ENCODE measurements at regions not wholly inside any gene's neighbourhood (a gene's known extent, or its start where the extent isn't known, plus 50 kb on each side); places are given as distances from the start of the nearest gene placed in this dataset.

DNA sequence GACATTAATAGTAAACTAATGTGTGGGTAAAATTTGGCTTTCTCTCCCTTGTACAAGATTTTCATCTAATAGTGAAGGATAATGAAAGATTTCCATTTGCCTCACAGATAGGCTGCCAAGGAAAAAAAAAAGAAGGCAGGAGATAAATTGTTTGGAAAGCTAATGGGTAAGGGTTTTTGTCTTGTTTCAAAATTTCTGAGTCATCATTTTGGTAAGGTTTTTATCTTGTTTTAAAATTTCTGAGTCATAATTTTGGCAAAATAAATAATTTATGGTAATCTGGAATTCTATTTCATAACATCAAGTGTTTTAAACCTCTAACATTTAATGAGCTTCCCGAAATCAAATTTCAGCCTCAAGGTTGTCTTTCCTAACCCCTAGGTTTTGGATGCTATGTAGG is 1035.7 kb upstream of the FBXO33 start:
- TF ChIP-seq FOXP2 (optimal IDR thresholded peaks at IDR 0.05; ENCODE audit: borderline replicate concordance, extremely low read depth, extremely low read length, insufficient read depth) (no peak), SIN3A (IDR thresholded peaks at IDR 0.05; ENCODE audit: borderline replicate concordance, insufficient read depth, low read length) (no peak), POLR2AphosphoS5 (IDR thresholded peaks at IDR 0.05; ENCODE audit: low read depth, low read length) (no peak), TAF1 (IDR thresholded peaks at IDR 0.05; ENCODE audit: borderline replicate concordance, insufficient read depth, low read length) (no peak)
- TF ChIP-seq, protein P1, sequence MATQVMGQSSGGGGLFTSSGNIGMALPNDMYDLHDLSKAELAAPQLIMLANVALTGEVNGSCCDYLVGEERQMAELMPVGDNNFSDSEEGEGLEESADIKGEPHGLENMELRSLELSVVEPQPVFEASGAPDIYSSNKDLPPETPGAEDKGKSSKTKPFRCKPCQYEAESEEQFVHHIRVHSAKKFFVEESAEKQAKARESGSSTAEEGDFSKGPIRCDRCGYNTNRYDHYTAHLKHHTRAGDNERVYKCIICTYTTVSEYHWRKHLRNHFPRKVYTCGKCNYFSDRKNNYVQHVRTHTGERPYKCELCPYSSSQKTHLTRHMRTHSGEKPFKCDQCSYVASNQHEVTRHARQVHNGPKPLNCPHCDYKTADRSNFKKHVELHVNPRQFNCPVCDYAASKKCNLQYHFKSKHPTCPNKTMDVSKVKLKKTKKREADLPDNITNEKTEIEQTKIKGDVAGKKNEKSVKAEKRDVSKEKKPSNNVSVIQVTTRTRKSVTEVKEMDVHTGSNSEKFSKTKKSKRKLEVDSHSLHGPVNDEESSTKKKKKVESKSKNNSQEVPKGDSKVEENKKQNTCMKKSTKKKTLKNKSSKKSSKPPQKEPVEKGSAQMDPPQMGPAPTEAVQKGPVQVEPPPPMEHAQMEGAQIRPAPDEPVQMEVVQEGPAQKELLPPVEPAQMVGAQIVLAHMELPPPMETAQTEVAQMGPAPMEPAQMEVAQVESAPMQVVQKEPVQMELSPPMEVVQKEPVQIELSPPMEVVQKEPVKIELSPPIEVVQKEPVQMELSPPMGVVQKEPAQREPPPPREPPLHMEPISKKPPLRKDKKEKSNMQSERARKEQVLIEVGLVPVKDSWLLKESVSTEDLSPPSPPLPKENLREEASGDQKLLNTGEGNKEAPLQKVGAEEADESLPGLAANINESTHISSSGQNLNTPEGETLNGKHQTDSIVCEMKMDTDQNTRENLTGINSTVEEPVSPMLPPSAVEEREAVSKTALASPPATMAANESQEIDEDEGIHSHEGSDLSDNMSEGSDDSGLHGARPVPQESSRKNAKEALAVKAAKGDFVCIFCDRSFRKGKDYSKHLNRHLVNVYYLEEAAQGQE (IDR thresholded peaks at IDR 0.05; ENCODE audit: insufficient read depth in 1 of 2, low read depth in 2 of 2, low read length in 2 of 2) = no peak

- TF ChIP-seq TAF1 (IDR thresholded peaks at IDR 0.05; ENCODE audit: borderline replicate concordance, insufficient read depth, low read length) (no peak), POLR2AphosphoS5 (IDR thresholded peaks at IDR 0.05; ENCODE audit: low read depth, low read length) (no peak)
These were observed 1032.3 kb upstream of the FBXO33 start for GRCh38 chr14:40464531-40464930.

DNA sequence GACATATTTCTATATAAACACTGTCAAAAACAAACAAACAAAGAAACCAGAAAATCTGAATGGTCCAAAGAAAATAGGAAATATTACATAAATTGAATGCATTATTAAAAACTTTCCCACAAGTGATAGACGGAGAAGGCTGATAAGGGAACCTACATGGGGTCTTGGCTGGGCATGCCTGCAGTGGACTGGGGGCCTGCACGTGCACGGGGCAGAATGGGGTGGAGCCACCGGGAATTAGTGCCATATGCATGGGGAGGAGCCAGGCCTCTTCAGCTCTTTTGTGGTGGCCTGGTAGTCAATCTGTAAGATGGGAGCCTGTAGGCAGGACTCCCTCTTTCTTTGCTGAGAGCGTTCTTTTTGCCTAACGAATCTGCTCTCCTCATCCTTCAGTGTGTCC is 1031.7 kb upstream of the FBXO33 start:
- no peak for TF ChIP-seq TAF1 (IDR thresholded peaks at IDR 0.05; ENCODE audit: borderline replicate concordance, insufficient read depth, low read length)
- no peak for TF ChIP-seq SIN3A (IDR thresholded peaks at IDR 0.05; ENCODE audit: borderline replicate concordance, insufficient read depth, low read length)
- TF ChIP-seq, protein P1 (IDR thresholded peaks at IDR 0.05; ENCODE audit: insufficient read depth in 1 of 2, low read depth in 2 of 2, low read length in 2 of 2) = no peak

GRCh38 chr14:40452674-40453073 is 1020.4 kb upstream of the FBXO33 start:
- TF ChIP-seq, protein P1 (IDR thresholded peaks at IDR 0.05; ENCODE audit: insufficient read depth in 1 of 2, low read depth in 2 of 2, low read length in 2 of 2) = no peak
- TF ChIP-seq FOXP2 (optimal IDR thresholded peaks at IDR 0.05; ENCODE audit: borderline replicate concordance, extremely low read depth, extremely low read length, insufficient read depth) = no peak
- no peak for TF ChIP-seq SIN3A (IDR thresholded peaks at IDR 0.05; ENCODE audit: borderline replicate concordance, insufficient read depth, low read length)
- no peak for TF ChIP-seq POLR2AphosphoS5 (IDR thresholded peaks at IDR 0.05; ENCODE audit: low read depth, low read length)
- TF ChIP-seq TAF1 (IDR thresholded peaks at IDR 0.05; ENCODE audit: borderline replicate concordance, insufficient read depth, low read length) = no peak

DNA sequence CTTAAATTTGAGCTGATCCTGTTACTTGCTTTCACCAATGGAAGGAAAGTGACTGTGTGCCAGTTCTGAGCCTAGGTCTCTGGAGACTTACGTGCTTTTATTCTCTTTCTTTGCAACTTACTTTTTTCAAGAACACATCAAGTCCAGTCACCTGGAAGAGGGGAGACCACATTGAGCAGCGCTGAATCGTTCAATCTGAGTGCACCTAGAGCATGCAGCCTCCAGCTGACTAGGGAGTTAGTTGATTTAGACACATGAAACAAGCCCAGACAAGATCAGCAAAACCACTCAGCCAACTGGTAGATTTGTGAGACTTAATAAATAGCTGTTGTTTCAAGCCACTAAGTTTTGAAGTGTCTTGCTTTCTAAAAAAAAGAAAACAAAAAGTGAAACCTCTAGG is 1014.8 kb upstream of the FBXO33 start:
- TF ChIP-seq SIN3A (IDR thresholded peaks at IDR 0.05; ENCODE audit: borderline replicate concordance, insufficient read depth, low read length) (no peak), FOXP2 (optimal IDR thresholded peaks at IDR 0.05; ENCODE audit: borderline replicate concordance, extremely low read depth, extremely low read length, insufficient read depth) (no peak), POLR2AphosphoS5 (IDR thresholded peaks at IDR 0.05; ENCODE audit: low read depth, low read length) (no peak), TAF1 (IDR thresholded peaks at IDR 0.05; ENCODE audit: borderline replicate concordance, insufficient read depth, low read length) (no peak)
- TF ChIP-seq, protein P1 (IDR thresholded peaks at IDR 0.05; ENCODE audit: insufficient read depth in 1 of 2, low read depth in 2 of 2, low read length in 2 of 2) = no peak

Data from PFSK-1 (cell line).